Esophagus squamous epithelium (tissue), 5 donors: ENCODE measurements at regions not wholly inside any gene's neighbourhood (a gene's known extent, or its start where the extent isn't known, plus 50 kb on each side); places are given as distances from the start of the nearest gene placed in this dataset.

Source experiments
- DNase-seq: peaks from one replicate; lab custom pipeline; 2025; lab: John Stamatoyannopoulos, UW
- H3K27ac ChIP-seq, 4 donors: fragments of 200-600 bp; sonication (generic); one replicate each; pipeline ENCODE4 v1.5.1; 2016 to 2019; ENCODE audit warnings: mild to moderate bottlenecking in 1 of 4
- H3K27me3 ChIP-seq, 4 donors: fragments of 200-600 bp; sonication (generic); 1 replicate in 3 of 4; 2 replicates in 1 of 4; pipeline versions ENCODE4 v1.5.1 to v1.6.0; 2017 to 2021; ENCODE audit warnings: antibody characterized with exemption in 1 of 4
- H3K36me3 ChIP-seq, 3 donors: fragments of 200-600 bp; sonication (generic); one replicate each; pipeline ENCODE4 v1.5.1; 2016 to 2019
- H3K4me1 ChIP-seq, 3 donors: fragments of 200-600 bp; sonication (generic); one replicate each; pipeline ENCODE4 v1.5.1; 2017 to 2019
- H3K4me3 ChIP-seq, 4 donors: fragments of 200-600 bp; sonication (generic); 1 replicate in 3 of 4; 2 replicates in 1 of 4; pipeline ENCODE4 v1.5.1; 2016 to 2019; ENCODE audit warnings: mild to moderate bottlenecking in 2 of 4, moderate library complexity in 1 of 4
- H3K9me3 ChIP-seq, 3 donors: fragments of 200-600 bp; sonication (generic); one replicate each; pipeline ENCODE4 v1.5.1; 2016 to 2019
- CTCF ChIP-seq, 6 experiments: fragments of 450-650 bp in 4 of 6; fragments of 200-600 bp in 2 of 6; sonication (generic) in 2 of 6; IDR thresholded peaks; one replicate each; pipeline ENCODE4 v1.5.1; 2016 to 2019; ENCODE audit warnings: antibody characterized with exemption in 6 of 6, mild to moderate bottlenecking in 4 of 6, moderate library complexity in 4 of 6
- POLR2A ChIP-seq, 4 donors: fragments of 450-650 bp; IDR thresholded peaks; one replicate each; pipeline ENCODE4 v1.6.1; 2017; ENCODE audit warnings: antibody characterized with exemption in 4 of 4, mild to moderate bottlenecking in 4 of 4, moderate library complexity in 3 of 4
- WGBS, 2 donors: methylation state at CpG; one replicate each; pipeline ENCODE4 v1.1.5; 2018; 5-methylcytosine and 5-hydroxymethylcytosine counted together
- intact Hi-C: fragments of 100-400 bp; cut with DNase I; formaldehyde crosslinking; loops from one replicate; pipeline ENCODE4 v1.15.0; 2022
- donor health status: DM: yes; HTN: yes; CAD: no.

DNA sequence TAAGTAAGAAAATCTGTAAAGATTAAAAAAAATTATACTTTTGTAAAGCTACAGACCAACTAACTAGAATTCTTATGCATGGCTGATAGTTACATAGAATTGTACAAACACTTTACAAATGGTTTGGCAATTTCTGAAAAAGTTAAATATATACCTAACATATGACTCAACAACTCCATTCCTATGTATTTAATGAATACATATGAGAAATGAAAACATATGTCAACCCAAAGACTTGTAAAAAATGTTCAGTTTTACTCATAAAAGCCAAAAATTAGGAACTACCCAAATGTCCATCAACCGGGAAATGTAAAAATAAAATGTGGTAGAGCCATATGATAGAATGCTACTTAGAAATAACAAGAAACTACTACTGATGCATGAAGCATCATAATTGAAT lies 152.6 kb upstream of the NRG3 start:
- Histone ChIP-seq H3K27me3 (no peaks in the 10 kb centered on the region), H3K27ac (no peak overlapping the region), H3K9me3 (peaks cover 0 to 6% (median 0%) of the 10 kb centered on the region in 3 donors), H3K4me3 (no peak overlapping the region), H3K36me3 (no peaks in the 10 kb centered on the region), H3K4me1 (no peaks in the 10 kb centered on the region)
- intact Hi-C loops, result no loop called here
- TF ChIP-seq POLR2A (IDR thresholded peaks at IDR 0.05), result no peak
- DNase-seq, result no peak
- 65 to 90% methylated on average over 1 of the region's 1 CpG for WGBS, 2 donors

DNA sequence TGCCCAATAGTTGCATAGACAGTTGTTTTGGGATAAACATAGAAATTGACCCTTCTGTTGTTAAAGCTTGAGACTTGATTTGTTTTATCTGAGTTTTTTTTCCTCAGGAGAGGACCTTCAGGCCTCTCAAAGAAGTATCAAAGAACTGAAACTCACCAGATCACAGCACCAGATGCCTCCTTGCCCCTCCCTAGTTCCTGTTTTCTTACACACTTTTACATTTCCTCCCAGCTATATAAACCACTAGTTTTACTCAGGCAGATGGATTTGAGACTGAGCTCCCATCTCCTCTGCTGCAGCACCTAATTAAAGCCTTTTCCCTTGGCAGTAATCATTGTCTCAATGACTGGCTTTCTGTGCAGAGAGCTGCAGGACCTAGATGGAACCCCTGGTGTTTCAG lies 150.6 kb upstream of the NRG3 start:
- Histone ChIP-seq H3K27me3 (no peaks in the 10 kb centered on the region), H3K36me3 (no peaks in the 10 kb centered on the region), H3K4me3 (no peak overlapping the region), H3K4me1 (no peaks in the 10 kb centered on the region), H3K9me3 (no peaks in the 10 kb centered on the region), H3K27ac (no peak overlapping the region)
- DNase-seq, result no peak
- intact Hi-C loops, result no loop called here
- TF ChIP-seq POLR2A (IDR thresholded peaks at IDR 0.05) (no peak), CTCF (IDR thresholded peaks at IDR 0.05) (no peak)

- TF ChIP-seq POLR2A (IDR thresholded peaks at IDR 0.05) (no peak), CTCF (IDR thresholded peaks at IDR 0.05) (no peak)
- 54 to 74% methylated on average over 1 of the region's 1 CpG for WGBS, 2 donors
- no peak for DNase-seq
- H3K4me3 ChIP-seq, result no peak overlapping the region
- intact Hi-C loops, result no loop called here
- no peaks in the 10 kb centered on the region for H3K9me3 ChIP-seq
- no peaks in the 10 kb centered on the region for H3K36me3 ChIP-seq
- no peaks in the 10 kb centered on the region for H3K27me3 ChIP-seq
- no peak overlapping the region for H3K27ac ChIP-seq
- no peaks in the 10 kb centered on the region for H3K4me1 ChIP-seq
These were observed 149.1 kb upstream of the NRG3 start for GRCh38 chr10:81725851-81726250.

GRCh38 chr10:81728692-81729091 lies 146.3 kb upstream of the NRG3 start:
- no peaks in the 10 kb centered on the region for H3K9me3 ChIP-seq
- no peaks in the 10 kb centered on the region for H3K4me1 ChIP-seq
- DNase-seq, result no peak
- no peak overlapping the region for H3K4me3 ChIP-seq
- intact Hi-C loops, result no loop called here
- WGBS, 2 donors, result 43 to 48% methylated on average over 1 of the region's 1 CpG
- H3K27ac ChIP-seq, result no peak overlapping the region
- no peaks in the 10 kb centered on the region for H3K36me3 ChIP-seq
- no peaks in the 10 kb centered on the region for H3K27me3 ChIP-seq
- TF ChIP-seq CTCF (IDR thresholded peaks at IDR 0.05) (no peak), POLR2A (IDR thresholded peaks at IDR 0.05) (no peak)

GRCh38 chr10:81730891-81731290 lies 144.1 kb upstream of the NRG3 start:
- no peak for DNase-seq

More at GRCh38 chr10:81730891-81731290, 144.1 kb upstream of the NRG3 start:
- H3K36me3 ChIP-seq, result no peaks in the 10 kb centered on the region
- H3K9me3 ChIP-seq, result peaks cover 0 to 12% (median 0%) of the 10 kb centered on the region in 3 donors
- H3K4me1 ChIP-seq, result no peaks in the 10 kb centered on the region
- H3K27me3 ChIP-seq, result no peaks in the 10 kb centered on the region
- H3K4me3 ChIP-seq, result no peak overlapping the region
- intact Hi-C loops, result no loop called here
- no CpG with 5 or more reads among the region's 1 CpG for WGBS, 2 donors
- TF ChIP-seq CTCF (IDR thresholded peaks at IDR 0.05) (no peak), POLR2A (IDR thresholded peaks at IDR 0.05) (no peak)
- no peak overlapping the region for H3K27ac ChIP-seq
